RPMI7951 (cell line): ENCODE measurements at regions not wholly inside any gene's neighbourhood (a gene's known extent, or its start where the extent isn't known, plus 50 kb on each side); places are given as distances from the start of the nearest gene placed in this dataset.

Source experiments
- DNase-seq: peaks from one replicate; pipeline ENCODE4 v3.0.0-alpha.2; 2012; ENCODE audit warnings: low read depth

DNA sequence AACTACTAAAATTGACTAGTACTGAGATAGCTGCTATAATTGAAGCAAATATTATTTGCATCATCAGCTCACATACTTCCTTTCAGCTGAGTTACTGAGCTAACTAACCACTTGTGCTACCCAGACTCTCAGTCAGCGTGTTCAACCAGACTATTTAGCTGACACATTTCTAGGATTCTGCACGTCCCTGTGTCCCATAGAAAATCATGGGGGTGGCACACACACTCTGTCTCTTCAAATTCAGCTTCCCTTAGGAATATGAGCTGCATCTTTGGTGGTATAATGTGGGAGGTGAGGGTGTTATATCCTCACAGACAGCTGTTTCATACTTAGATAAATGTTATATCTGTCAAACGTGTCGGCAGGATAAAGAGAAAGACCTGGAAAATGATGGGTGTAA is 424.0 kb downstream of the CDH2 start:
- DNase-seq = no peak

DNA sequence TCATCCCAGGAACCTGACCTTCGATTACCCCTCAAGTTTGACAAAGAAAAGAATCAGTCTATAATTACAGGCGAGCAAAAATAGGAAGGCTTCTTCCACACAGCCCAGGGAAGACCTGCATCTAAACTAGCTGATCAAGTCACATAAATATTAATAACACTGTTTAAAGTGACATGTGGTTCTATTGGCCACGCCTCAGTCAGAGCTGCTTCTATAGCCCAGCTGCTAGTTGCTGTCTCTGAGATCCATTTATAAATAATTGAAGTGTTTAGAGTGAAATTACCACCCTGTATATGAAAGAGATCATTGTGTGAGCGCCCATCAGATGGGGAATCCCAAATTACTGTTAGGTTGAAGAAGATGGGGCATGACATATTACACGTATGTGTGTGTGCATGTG is 426.0 kb downstream of the CDH2 start:
- DNase-seq = no peak

DNA sequence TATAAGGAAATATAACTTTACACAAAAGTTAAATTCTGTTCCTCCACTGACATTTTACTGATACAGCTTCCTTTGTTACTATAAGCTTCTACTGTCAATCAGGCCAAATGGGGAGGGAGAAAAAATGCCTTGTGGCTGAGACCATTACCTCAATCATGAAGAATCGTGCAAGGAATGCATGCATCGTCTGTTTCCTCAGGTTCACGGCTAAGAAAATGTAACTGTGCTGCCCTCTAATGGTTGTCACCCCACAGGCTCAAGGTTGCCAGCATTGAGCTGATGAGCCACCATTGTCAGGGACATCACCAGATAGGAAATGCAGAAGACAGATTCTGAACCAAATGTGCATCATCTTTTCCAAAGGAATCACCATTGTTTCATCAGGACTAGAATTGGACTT is 426.9 kb downstream of the CDH2 start:
- DNase-seq = peak; percentile 37

DNA sequence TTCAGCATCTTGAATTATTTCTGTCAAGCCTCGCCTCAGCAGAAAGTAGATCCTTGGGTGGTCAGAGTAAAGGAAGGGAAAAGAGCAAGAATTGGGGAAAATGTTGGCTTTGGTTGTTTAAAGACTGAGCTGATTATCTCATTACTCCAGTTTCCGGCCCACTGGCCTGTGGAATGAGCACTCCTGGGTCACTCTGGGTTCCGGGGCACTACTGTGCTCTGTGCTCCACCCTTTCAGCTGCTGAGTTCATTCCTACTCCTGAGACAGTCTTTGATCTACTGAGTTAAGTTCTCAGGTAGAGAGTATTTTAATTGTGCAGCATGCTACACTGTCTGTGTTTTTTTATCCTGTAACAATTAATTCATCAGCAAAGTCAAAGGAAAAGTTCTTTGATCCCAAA is 427.7 kb downstream of the CDH2 start:
- DNase-seq = no peak

DNA sequence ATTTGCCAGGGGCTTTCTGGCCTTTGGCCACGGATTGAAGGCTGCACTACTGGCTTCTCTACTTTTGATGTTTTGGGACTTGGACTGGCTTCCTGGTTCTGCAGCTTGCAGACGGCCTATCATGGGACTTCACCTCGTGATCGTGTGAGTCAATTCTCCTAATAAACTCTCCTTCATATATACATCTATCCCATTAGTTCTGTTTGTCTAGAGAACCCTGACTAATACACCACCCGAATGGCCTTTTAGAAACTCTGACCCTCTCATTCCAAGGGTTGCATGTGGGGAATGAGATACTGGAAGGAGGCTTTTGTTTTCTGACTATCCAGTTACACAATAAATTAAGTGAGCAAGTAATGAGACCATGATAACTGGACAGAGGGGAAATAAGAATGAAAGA is 430.7 kb downstream of the CDH2 start:
- no peak for DNase-seq

DNA sequence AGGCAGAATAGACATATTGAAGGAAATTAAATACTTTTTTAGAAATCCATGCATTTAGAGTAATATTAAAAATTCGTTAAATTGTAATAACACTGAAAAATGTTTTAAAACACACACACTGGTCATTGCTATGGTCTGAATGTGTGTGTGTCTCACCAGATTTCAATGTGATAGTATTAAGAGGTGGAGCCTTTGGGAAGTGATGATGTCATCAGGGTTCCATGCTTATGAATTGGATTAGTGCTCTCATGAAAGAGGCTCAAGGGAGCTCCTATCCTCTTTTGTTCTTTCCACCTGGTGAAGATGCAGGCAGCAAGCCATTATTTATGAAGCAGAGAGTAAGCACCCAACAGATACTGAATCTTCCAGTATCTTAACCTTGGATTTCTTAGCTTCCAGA is 441.8 kb downstream of the CDH2 start:
- no peak for DNase-seq

DNA sequence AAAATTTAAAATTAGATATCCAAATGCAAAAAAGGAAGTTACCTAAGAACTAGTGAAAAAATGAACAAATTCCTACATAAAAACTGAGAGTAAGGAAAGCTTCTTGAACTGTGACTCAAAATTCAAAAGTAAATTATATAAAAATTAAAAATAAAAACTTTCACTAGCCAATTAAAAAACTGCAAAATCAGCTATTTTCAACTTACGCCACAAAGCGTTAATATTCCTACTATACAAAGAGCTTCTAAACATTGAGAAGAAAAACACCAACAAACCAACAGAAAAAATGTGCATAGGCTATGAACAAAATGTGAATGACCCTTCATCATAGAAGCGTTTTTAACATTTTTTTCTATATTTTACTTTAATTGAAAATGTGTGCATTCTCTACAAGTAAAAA is 445.7 kb downstream of the CDH2 start:
- DNase-seq = no peak

DNA sequence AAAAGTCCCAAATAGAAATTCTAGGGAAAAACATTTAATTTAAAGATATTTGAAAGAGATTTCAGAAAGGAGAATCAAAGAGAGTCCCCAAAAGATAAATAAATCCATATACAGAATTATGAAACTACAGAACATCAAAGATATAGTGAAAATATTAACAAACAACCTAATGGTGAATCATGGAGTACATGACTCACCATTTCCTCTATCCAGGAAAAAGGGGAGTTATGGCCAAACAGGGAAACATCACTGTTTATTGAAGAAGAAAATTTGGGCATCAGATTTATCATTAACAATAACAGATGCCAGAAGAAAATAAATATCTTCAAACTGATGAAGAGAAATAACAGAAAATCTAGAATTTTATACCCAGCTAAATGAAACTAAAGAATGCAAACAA is 448.3 kb downstream of the CDH2 start:
- DNase-seq = no peak

DNA sequence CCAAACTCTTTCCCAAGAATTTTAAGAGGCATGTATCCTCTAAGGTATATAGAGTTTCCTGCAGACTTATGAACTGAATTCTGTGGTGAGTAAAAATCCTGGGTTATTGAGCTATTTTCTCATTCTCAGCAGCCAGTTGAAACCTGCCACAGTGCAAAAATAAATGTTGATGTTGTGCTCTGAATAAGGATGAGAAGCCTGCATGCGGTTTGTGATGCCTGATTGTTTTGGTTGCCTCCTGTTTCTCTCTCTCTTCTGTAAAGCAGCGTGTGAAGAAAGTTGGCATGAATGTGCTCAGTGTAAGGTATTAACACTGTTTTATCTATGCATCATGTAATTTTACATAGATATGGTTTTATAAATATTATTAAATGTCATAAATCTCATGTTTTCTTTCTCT is 452.6 kb downstream of the CDH2 start:
- DNase-seq = no peak

DNA sequence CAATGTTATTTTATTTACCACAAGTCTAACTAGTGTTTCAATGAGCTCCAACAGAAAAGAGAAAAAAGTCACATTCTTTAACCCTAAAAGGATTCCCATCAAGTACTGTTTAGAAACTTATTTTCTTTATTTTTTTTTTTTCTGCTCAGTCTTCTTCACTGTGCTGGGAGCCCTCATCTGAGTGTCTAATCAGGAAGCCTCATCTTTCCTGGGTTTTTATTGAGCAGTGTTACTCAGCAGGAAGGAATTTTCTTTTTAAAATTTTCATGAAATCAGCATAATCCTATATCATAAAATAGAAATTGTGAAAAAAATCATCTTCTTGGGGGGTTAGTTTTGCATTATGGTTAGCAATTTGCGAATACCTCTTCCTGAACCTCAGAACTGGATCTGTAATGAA is 453.8 kb downstream of the CDH2 start:
- no peak for DNase-seq

DNA sequence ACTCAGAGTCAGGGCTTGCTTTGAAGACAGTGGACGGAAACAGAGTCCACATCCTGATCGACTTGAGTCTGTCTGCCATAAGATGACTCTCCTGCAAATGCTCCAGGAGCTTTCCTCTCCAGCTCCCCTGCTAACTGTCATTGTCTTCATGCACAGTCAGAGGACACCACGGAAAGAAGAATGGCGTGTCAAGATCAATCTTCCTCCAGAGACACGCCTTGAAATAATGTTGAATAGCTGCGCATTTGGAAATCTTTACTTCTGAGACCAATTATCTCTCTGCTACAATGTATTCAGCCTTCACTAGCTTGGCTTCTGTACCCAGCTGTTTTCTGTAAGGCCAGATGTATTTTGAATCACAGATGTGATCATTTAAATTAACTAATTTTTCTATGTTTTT is 457.2 kb downstream of the CDH2 start:
- no peak for DNase-seq

DNA sequence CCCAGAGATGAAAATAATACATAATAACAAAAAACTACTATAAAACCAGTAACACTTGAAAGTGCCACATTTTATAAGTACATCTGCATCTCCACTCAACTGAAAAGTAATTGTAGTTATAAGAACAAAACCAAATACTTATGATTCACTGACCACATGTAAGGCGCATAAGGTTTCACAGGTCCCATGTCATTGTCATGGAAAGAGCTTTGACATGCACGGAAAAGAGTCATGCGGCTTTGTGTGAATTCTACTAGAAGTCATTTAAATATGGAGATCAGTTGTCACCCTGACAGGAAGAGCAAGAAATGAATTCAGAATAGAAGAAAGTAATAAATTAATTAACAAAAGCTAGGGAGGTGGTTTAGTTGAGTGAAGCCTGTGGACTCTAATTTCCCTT is 459.1 kb downstream of the CDH2 start:
- peak; percentile 13 for DNase-seq

DNA sequence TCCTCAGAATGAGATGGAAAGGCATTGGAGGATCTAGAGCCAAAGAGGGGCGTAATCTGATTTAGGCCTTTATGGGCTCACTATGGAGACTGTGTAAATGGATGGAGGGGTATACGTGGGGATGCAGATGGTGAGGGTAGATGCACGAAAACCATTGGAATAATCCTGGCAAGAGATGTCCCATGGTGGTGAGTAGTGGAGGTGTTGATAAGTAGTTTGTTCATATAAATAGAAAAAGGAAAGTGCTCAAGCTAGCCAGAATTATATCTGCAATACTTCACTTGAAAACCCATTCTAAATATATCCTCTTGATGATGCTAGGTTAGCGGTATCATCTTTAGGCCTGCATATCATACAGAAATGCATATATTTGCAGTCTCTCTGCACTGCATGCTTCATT is 459.7 kb downstream of the CDH2 start:
- DNase-seq = no peak

DNA sequence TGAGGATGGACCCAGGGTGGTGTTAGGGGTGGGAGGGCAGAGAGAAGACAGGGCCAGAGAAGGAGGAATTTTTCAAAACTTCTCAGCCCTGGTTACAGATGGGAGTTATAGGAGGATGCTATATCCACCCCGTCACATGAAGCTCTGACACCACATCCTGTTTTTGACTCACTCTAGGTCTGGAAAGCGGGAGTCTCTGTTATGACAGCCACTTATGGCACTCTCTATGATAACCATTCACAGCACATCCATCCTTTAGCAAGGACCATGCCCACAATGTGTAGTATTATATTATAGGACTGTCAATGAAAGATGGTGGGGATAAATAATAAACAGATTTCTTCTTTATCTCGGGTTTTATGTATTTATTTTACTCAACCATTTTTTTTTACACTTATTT is 461.2 kb downstream of the CDH2 start:
- DNase-seq = no peak

DNA sequence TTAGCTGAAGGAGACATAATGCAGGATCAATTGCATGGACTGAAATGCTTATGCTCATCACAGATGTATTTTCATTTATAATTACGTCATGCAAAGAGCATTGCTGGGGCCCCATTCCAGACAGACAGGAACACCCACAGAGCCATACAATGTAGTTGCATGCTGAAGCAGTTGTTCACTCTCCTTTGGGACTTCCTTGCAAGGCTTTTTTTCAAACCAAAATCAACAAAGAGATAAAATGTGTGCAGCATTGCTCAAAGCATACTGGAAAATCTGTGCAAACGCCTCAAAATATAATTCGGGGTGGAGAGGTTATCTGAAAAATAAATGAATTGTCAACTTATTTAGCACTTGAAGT is 463.2 kb downstream of the CDH2 start:
- DNase-seq = no peak

DNA sequence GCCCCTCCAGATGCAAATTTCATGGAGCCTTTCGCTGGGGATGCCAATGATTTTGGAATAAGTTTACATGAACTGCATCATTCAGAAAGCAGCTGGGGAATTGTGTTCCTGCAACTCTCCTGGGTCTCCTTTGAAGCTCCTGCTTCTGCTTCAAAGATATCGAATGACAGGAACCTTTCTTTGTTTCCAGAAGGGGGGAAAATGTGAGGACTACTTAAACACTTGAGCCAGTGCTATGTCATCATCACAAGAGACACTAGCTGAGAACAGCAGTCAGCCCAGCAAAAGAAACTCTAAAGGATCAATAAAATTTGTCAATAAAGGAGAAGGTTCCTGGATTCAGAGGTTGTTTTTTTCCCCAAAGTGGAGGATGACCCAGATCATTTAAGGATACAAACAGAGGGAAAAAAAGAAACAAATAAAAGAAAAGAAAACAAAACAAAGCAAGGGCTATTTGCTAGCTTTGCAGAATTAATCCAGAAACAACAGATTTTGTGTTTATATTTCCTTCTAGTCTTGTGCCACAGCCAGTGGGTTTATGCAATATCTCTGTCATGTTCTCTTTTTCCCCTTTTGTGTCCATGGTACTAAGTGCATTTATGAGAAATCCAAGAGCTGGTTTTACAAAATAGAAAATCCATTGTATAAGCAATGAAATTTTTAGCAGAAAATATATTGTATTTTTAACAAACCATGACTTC is 463.7 kb downstream of the CDH2 start:
- no peak for DNase-seq

DNA sequence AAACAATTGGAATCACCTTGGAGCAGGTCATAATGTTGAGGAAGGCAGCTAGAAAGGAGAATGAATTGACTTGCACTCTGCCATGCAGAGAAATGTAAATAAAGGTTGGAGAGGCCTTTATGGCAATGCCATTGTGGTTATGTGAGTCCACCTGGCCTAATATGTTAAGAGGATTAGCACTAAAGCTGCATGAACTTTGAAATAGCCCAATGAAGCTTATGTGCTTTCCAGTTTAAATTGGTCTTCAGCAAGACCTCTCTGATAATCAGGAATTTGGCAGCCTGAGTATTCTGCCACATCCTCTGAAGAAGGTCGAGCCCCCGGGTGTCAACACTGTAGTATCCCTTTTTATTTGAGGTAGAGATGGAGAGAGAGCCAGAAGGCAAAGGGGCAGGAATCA is 464.9 kb downstream of the CDH2 start:
- no peak for DNase-seq

DNA sequence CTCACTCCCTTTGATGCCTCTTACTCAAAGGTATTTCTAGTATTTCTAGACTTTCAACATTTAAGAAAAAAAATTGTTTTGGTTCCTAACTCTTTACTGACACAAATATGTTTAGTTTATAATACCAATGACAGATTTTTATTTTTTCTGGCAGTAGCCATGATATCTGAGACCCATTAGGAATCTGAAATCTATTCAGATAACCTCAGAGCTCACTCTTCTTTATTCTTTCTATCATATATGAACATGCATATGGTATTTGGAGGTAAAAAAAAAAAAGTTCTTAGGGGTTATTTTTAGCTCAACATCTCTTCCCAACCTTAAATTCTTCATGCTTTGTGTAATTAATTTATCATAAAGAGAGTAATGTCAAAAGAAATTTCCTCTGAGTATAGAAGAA is 465.5 kb downstream of the CDH2 start:
- no peak for DNase-seq

DNA sequence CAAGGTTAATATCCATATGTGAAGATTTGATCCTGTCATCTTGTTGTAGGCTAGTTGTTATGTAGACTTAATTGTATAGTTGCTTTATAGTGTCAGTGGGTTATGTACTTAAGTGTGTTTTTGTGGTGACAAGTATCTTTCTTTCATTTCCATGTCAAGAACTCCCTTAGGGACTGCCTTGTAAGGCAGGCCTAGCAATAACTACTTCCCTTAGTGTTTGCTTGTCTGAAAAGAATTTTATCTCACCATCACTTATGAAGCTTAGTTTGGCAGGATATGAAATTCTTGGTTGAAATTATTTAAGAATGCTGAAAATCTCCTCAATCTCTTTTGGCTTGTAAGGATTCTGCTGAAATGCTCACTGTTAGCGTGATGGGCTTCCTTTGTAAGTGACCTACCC is 467.6 kb downstream of the CDH2 start:
- no peak for DNase-seq

DNA sequence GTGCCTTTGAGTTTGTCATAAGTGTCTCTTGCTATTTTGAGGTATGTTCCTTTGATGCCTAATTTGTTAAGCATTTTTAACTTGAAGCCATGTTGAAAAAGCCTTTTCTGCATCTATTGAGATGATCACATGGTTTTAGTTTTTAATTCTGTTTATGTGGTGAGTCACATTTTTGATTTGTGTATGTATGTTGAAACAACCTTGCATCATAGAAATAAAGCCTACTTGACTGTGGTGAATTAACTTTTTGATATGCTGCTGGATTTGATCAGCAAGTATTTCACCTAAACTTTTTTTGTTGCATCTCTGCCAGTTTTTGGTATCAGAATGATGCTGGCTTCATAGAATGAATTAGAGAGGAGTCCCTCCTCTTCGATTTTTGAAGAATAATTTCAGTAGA is 469.7 kb downstream of the CDH2 start:
- DNase-seq = no peak

DNA sequence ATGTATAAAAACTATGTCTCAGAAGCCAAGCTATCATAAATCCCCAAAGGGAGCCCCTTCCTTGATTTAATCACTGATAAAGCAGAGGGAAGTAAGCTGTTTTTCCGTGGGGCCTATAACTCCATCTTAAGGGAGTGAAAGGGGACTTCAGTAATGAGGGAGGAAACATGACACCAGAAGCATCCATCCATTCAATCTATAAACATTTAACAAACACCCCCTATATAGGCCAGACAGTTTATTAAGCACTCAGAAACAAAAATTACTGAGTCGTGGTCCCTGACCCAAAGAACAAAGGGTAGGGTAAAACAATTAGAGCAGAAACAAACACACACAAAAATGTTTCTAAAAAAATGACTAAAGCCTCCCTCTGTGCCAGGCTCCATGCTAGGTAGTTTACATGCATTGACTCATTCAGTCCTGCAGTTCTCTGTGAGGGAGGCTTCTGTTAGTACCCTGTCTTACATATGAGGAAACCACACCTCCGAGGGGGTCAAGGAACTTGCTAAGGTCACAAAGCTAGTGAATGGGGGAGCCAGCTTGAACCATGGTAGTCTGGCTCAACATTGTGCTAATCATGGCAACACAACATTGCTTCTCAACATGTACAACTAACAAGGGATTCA is 472.1 kb downstream of the CDH2 start:
- no peak for DNase-seq

DNA sequence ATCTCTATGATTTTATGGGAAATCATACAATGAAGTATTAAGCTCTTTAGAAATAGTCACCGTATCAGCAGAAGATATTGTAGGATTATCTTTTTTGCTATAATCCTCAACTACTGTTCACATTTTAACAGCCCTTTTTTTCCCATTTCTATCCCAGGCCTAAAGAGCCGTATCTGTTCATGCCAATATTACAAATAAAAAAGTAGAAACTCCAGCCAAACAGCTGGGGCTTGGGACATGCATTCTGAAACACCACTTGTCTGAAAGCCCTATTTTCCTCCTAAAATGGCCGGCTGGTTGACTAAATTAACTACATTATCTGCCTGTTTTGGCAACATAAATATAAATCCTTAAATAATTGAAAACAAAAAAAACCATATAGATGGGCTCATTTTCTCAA is 477.8 kb downstream of the CDH2 start:
- no peak for DNase-seq

DNA sequence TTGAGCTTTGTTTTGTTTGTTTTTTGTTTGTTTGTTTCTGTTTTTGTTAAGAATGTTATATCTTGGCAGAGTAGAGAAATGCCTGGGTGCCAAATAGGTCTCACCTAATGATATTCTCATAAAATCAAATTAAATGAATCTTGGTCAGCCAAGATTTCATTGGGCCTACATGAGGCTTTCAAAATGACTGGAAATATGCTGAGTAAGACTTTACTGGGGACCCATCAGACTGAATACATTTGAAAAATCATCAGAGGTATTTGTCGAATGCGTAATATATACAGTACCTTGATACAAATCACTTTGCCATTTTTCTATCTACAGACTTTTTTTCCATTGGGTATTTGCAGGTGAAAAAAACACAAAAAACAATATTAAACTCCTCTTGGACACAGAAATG is 480.8 kb downstream of the CDH2 start:
- DNase-seq = no peak

DNA sequence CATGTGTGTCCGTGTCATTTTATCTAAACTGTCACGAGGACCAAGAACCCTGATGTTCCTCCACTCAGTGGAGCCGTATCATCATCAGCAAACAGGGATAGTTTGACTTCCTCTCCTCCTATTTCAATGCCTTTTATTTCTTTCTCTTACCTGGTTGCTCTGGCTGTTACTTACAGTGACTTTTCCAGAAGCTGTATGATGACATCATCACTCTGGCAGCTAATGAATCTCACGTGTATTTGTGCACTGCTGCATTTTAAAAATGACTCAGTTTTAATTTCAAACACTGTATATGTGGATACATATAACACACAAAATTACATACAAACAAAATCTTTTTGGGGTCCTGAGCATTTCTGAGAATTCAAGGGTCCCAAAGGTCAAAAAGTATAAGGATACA is 481.4 kb downstream of the CDH2 start:
- no peak for DNase-seq
